Femur (tissue), 1 donor: ENCODE measurements at regions not wholly inside any gene's neighbourhood (a gene's known extent, or its start where the extent isn't known, plus 50 kb on each side); places are given as distances from the start of the nearest gene placed in this dataset.

Source experiments
- DNase-seq: peaks from one replicate; pipeline ENCODE4 v3.0.0-alpha.2; 2017

GRCh38 chrX:69303231-69303630 is 138.0 kb upstream of the PJA1 start:
- DNase-seq: no peak

DNA sequence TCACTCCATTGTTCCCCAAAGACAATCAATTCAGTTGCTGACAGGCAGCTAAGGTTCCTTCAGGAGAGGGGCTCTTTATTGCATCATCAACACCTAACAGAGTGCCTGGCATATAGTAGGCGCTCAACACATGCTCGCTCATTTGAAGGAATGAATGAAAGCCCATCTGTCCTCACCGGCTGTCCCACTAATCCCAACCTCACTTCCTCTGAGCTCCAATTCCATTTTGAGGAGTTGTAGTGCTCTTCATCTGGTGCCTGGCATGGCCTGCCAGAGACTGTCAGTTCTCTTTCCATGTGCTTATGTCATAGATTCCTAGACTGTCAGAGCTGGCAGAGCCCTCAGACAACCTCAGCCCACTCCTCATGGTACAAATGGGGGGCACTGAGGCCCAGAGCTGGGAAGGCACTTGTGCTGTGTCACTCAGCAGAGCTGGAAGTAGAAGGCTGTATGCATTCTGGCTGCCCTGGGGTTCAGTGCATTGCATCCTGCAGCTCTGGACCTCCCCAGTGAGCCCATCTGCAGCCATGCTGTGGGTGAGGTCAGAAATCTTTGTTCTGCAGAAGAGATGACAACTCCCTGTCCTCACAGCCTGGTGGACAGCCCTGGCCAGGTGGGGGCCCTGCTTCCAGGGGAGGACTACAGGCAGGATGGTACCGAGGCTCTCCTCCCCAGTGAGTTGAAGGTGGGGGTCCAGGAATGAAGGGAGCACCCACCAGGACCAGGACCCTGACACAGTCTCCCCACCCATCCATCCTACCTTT is 134.9 kb upstream of the PJA1 start:
- DNase-seq: no peak

DNA sequence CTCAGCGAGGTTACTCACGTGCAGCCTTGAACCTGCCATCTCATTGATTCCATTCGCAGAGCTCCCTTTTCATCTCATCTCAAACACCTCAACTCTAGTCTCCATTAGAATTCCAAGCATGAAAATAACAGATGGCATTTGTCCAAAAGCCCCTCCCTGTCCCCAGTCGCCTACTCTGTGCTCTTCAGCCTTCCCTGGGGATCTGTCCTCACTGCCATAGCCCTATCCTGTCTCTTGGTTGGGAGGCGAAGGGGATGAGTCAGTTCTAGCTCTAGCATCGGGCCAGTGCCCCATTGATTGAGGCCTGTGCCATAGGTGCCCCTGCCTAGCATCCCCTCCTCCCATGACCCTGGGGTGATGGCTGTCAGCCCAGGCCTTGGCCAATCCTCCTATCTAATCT is 134.0 kb upstream of the PJA1 start:
- DNase-seq: no peak

DNA sequence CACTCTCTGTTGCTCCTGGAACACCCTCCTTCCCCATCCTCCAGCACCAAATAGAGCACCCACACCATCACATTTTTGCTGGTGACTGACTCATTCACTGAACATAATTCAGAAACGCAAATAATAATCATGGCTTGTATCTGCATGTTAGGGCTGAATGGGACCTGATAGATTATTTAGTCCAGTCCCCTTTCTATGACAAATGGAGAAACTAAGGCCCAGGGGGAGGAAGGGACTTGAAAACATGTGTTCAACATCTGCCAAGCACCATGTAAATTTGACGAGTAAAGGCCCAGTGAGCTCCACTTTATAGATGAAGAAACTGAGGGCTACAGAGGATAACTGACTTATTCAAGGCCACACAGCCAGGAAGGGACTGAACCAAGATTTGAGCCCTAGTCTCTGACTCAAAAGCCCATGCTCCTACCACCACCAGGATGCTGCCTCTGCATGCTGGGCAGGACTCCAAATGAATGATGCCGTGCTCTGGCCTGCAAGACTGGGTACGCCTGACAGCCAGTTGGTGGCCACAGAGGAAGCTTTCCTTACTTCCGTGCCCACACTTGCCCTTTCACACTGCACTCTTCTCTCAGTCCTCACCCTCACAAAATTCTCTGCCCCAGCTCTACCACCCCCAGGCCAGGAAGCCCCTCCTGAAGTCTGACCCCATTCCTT is 133.3 kb upstream of the PJA1 start:
- no peak for DNase-seq

DNA sequence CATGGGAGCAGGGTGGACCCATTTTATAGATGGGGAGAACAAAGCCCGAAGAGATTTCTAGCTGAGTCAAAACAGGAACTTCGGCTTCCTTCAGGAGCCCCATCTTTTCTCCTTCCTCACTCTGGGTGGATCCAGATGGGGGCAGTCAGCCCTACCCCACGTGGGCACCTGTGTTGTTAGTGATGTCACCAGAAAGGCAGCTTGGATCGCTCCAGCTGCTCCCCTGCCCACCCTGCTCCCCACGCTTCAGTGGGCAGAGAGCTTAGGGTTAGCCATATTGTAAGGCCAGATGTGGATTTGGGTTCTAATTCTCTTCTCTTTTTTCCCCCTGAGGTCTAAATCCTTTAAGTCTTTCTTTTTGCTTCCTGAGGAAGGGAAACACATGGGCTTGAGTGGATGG is 132.3 kb upstream of the PJA1 start:
- DNase-seq: no peak

DNA sequence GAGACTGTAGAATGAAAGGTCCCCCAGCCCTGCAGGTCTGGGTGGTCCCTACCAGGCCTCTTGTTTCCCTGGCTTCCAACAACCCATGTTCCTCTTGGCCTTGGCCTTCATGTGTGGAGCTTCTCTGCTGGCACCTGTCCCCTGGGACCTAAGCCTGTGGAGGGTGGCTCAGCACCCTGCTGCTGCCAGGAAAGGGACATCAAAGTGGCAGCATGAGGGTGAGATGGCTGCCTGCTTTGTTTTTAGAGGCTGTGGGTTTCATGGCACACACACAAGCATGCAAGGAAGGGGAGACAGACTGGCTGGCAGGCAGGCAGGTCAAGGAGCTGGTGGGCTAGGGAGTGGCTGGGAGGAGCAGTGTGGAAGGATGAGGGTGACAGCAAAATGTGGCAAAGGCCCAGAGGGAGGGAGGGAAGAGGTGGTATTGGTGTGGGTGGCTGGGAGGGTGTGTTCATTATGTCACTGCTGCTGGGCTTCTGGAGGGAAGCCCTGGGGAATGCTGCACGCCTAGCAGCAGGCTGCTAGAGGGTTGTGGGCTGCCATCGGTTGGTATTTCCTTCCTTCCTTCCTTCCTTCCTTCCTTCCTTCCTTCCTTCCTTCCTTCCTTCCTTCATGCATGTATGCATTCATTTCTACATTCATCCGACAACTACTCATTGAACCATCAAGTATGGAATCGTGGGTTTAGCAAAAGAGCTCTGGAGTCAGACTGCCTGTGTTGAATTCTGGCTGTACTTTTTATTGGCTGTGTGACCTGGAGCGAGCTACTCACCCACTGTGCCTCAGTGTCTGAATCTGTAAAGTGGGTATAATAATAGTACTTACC is 128.7 kb upstream of the PJA1 start:
- DNase-seq: no peak

GRCh38 chrX:69291116-69291515 is 125.9 kb upstream of the PJA1 start:
- DNase-seq: no peak

GRCh38 chrX:69290292-69290691 is 125.0 kb upstream of the PJA1 start:
- no peak for DNase-seq

- no peak for DNase-seq
Observed at GRCh38 chrX:69289793-69290123, 124.5 kb upstream of the PJA1 start.

DNA sequence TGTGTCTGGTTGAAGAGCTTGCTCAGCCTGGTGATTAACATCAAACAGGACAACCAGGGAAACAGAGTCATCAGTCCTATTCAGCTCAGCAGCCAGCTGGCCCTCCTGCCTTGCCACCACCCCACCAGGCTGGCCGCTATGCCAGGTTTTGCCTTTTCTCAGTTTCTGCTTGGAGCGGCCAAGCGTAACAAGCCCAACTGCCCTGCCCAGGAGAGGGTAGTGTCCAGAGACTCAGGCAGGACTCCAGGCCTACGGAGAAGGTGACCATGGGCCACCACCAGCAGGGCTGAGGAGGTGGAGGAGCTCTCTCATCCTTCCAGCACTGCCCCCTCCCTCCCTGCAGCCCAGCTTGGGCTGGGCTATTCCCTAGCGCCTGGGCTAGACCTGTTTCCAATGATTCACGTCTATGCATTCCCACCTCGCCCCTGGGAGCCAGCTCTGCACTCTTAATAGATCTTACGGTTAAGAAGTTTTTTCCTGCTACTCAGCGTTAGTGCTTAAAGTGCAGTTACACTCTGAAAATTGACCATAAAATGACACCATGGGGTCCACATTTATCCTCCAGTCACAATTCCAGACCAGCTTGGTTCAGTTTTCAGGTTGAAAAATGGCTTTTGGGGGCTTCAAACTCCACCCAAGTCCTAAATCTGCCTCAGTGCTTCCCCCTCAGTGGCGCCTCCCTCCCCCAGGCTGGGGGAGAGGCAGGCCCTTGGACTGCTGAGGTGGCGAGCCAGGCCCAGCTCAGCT is 124.0 kb upstream of the PJA1 start:
- DNase-seq: peak; percentile 40

GRCh38 chrX:69287095-69287494 is 121.8 kb upstream of the PJA1 start:
- no peak for DNase-seq

GRCh38 chrX:69286565-69286906 is 121.3 kb upstream of the PJA1 start:
- DNase-seq: no peak

DNA sequence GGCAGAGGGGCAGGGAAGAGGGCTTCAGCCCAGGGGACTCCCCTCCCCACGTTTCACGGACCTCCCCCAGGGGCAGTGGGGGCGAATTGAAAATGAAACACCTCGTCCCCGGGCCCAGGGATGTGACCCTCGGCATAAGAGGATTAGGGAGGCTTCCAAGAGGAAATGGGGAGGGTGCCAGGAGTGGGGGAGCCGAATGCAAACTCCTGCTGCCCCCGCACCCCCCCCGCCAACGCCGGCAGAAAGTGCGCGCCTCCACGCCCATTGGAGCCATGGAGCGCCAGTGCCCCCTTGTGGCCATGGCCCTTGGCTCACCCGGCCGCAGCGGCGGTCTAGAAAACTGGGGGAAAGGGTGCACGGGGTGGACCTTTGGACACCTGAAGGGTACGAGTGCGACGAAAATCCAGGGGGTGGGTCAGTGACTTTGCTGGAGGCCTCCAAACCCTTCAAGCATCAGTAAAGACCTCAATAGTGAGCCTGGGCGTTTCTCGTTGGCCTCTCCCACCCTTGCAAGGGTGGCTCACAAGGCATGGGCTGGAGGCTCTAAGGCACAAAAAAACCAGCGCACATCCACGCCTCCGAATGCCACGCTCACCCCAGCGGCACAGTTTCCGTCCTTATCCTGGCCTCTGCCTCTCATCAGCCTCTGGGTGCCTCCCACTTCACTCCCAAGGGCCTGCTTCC is 120.8 kb upstream of the PJA1 start:
- peak; percentile 79 for DNase-seq

GRCh38 chrX:69285401-69285877 is 120.2 kb upstream of the PJA1 start:
- DNase-seq: peak; percentile 85

DNA sequence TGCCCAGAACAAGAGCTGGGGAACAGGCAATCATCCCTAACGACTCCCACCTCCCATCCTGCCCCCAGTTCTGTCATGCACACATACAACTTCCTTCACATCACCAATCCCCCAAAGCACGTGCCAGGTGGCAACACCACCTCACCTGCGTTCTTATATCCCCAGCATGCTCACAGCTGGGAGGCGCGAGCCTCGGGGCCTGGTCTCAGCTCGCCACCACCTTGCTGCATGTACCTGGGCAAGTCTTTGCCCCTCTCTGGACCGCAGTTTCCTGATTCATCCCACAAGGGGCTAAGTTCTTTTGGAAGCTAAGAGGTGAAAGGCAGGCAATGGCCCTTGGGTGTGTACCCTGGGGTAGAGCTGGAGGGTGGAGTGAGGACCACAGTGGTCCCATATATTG is 119.2 kb upstream of the PJA1 start:
- no peak for DNase-seq

DNA sequence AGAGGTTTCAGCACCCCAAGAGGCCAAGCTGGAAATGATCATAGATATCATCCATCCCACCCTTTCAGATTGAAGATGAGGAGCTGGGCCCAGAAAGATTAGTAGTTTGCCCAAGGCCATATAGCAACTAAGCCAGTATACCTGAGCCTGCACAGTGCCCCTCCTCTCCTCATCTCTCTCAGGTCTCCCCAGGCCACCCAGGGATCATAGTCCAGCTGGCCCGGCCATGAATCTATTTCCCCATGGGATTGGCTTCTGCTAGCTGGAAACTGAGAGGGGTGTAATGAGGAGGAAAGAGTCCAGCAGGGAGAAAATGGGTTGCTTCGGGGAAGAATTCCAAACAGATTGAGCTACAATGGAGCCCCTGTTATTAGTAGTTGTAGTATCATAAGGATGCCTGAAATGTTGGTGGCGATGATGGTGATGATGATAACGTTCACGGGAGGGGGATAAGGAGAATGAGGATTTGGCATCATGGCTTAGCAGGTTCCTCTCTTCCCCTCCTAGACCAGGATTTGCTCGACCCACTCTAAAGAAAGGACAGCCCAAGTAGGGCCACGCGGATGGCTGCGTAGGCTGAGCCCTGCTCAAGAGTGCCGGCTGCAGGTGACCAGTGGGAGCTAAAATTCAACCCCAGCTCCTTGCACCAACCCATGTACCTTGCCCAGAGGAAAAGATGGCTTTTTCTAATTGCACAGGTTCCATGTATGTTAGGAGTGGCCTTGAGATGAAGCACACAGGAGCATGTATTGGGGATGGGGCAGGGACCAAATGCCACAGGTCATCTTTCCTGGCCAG is 117.8 kb upstream of the PJA1 start:
- DNase-seq: no peak

DNA sequence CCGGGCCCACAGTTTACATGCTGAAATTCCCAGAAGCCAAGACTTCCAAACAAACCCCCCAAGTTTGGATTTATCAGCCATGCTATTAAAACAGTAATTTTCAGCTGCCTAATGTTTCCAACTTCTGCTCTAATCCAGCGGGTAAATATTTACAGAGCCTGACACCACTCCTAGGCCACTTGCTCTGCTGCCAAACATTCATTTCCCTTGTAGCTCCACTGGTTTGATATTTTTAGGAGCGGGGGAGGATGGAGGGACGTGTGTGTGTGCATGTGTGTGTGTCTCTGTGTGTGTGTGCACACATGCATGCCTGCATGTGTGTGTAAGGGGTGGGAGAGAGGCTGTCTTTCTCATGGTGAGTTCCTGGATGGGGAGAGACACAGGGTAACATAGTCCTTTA is 115.7 kb upstream of the PJA1 start:
- no peak for DNase-seq

DNA sequence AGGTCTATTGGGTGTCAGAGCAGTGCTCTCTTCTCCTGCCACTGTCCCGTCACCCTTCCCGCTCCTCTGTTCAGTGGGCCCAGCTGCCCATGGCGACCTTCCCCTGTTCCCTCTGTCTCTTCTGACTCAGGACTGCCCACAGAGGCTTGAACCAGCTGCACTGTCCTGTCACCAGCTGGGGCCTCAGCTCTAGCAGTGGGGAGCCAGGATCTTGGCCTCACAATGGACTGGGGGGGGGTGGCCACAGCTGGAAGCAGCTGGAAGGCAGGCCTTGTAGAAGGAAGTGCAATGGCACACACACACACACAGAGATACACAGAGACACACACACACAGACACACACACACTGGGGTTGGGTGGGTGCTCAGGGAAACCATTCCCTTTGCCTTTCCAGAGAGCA is 114.0 kb upstream of the PJA1 start:
- no peak for DNase-seq

GRCh38 chrX:69278031-69278687 is 112.9 kb upstream of the PJA1 start:
- no peak for DNase-seq

- DNase-seq: no peak
Observed at GRCh38 chrX:69277369-69277990, 112.2 kb upstream of the PJA1 start.

DNA sequence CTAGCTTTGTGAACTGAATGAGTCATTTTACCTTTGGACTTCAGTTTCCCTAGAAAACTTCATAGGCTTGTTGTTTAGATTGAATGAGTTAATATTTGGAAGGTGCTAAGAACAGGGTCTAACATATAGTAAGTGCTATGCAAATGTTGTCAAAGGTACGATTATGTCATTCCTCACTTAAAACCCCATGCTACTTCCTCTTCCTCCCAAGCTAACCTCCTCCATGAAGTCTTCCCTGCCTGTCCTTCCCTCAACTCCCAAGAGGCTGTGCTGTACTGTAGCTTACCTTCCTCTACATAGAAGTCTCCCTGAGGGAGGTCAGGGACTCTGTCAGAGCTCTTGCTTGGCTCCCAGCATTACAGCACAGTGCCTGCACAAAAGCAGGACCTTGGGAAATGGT is 103.4 kb upstream of the PJA1 start:
- DNase-seq: no peak
